ENCODE measurements at regions not wholly inside any gene's neighbourhood (a gene's known extent, or its start where the extent isn't known, plus 50 kb on each side); places are given as distances from the start of the nearest gene placed in this dataset.

DNA sequence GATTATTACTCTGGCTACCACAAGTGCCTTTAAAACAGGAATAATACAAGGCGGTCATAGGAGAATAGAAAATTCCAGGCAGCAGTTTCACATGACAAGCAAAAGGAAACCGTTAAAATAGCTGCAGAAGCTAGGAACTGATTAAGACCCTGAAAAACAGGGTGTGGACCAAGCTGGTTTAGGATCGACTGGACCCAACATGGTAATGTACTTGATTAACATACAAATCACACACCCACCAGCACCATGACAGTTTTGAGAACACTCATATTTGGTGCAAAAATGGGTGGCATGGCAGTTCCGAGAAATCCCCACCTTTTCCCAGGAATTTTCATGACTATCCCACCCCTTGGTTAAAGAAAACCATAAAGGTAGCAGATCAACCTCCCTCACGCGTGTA lies 51.9 kb upstream of the TMEM163 start:
- DNase-seq (ENCODE audit: low spot score), result no peak

DNA sequence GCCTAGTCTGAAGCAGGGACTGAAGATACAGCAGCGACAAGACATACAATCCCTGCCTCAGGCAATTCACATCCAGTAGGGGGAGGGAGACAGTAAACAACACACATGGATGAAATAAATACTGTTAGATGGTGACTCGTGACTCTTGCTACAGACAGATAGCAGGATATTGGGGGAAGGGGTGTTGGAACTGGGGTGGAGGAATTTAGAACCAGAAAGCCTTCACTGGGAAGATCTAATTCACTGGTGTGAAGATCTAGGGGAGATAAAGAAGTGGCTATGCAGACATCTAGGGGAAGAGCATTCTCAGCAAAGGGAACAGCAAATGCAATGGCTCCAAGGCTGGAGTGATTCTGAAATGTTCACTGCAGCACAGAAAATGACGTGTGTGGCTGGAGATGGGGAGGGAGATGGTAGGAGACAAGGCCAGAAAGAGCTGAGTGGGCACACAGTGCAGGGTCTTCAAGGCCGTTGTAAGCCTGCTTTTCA lies 52.6 kb upstream of the TMEM163 start:
- DNase-seq (ENCODE audit: low spot score), result no peak

DNA sequence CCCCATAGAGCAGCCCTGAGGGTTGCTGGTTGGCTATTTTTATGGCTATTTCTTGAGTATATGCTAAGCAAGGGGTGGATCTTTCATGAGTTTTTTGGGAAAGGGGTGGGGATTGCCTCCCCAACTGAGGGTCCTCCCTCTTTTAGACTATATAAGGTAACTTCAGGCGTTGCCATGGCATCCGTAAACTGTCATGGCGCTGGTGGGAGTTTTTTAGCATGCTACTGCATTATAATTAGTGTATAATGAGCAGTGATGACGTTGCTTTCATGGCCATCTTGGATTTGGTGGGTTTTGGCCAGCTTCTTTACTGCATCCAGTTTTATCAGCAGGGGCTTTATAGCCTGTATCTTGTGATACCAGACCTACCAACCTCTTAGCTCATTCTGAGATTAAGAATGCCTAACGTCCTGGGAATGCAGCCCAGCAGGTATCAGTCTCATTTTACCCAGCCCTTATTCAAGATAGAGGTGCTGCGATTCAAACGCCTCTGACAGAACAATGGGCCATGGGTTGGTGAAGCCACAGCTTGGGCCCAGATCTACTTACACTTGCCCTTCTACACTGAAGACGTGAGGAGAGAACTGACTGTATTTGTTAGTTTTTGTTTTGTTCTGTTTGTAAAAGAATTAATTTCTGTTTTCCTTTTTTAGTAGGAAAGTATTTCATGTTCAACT lies 53.8 kb upstream of the TMEM163 start:
- no peak for DNase-seq (ENCODE audit: low spot score)

DNA sequence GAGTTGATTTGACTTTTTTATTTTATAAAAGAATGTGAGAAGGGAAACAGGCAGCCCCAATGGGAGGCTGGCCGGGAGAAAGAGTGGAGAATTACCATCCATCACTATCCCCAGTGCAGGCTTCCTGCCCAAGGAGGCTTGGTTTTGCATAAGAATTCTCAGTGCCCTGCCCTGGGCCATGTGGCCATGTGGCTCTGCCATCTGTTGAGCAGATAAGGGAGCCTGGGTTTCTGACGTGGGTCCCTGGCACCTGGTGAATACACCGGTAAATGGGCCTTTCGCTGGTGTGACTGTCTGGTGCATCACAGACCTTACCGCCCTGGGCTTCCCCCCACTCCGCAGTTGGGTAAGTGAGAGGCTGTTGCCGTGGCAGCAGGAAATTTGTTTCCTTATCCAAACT lies 54.5 kb upstream of the TMEM163 start:
- no peak for DNase-seq (ENCODE audit: low spot score)

DNA sequence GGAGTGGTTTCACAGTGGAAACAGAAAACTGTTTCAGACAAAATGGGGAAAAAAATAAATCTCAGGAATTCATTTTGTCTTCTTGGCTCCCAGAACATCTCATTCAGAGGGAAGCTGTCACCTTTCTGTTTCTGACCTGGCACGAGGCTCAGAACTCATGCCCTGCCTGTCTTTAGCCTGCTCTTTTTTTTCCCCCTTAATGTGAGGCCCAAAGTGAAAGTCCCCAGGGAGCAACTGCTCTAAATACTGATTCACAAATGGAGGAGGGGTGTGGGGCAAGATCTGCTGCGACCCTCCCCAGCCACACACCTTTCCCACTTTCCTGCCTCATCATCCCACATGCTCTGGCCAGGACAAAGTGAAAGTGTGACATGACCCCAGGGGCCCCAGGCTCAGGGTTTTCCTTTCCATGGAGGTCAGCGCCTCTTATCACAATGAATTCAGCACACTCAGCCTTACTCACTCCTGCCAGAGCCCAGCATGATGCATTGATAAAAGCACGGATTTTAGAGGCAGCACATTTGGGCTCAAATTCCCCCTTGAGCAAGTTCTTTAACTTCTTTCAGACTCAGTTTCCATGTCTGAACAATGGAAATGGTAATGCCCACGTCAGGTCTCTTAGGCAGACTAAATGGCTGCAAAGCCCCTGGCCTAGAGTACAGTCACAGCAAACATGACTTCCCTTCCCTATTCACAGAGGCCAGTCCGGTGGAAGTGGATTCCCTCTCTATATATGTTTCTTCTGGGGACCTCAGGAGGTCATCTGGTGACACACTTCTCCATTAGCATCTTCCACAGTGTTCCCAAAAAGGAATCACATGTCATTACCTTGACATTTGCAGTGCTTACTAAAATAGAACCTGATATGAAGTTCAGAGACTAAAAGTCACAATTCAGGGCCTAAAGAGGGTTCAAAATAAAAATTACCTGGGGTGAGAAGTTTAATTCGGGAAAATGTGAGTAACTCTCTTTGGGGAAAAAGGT lies 55.3 kb upstream of the TMEM163 start:
- no peak for DNase-seq (ENCODE audit: low spot score)

DNA sequence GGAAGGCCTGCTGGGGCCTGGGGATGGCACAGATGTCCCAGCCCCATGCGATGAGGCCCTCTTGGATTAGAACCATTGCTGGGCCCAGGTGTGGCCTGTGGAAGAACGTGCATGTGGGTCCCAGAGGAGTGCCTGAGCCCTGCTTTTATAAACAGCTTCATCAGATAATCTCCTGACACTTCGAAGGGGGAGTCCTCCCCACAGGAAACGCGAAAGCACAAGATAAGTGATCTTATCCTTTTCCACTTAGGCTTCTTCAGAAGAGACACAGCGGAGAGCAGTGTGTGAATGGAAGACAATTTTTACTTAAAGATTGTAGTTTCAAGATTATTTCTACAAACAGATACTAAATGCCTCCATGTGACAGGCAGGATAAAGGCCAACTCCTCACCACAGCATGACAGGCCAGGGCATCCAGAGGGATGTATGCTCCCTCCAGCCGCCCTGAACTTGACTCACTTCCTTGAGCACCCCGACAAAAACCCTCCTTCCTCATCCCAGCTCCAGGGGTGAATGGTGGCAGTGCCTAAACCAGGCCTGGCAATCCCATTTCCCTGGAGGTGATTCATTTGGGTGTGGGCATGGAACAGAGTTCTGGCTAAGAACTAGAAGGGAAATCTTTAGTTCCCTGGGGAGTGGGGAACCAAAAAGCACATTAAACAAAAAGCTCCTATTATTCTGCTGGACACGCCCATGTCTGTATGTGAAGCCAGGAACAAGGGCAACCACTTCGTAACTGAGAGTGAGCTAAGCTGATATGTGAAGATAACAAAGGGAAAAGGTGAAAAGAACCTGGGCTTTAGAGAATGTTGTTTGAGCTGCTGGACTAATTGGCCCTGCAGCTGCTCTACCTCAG lies 56.2 kb upstream of the TMEM163 start:
- DNase-seq (ENCODE audit: low spot score), result no peak

DNA sequence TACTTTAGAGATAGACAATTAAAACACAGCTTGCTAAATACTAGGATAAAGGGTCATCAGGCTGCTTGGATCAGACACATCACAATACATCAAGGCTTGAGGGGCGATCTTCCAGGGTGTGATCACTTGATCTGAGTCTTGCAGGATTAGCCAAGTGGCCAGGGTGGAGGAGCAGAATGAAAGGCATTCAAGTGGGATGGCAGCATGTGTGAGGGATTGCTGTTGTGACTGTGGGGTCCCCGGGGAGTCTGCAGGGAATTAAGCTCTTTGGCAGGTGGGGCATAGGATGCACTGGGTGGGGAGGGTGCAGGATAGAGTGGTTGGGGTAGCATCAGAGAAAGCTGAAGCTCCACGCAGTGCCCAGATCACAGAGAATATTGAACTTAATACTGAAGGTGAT lies 58.0 kb upstream of the TMEM163 start:
- no peak for DNase-seq (ENCODE audit: low spot score)

DNA sequence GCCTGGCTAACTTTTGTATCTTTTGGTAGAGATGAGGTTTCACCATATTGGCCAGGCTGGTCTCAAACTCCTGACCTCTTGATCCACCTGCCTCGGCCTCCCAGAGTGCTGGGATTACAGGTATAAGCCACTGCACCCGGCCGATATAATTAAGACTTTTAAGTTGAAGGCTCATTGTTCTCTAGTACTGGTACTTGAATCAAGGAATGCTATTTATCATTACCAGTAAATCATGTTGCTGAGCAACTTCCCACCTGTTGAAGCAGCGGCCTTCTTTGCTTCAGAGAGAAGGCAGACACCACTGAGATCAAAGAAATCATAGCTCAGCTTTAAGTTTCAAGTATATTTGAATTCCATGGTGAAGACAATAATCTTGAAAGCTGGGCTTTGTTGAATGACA lies 58.8 kb upstream of the TMEM163 start:
- DNase-seq (ENCODE audit: low spot score), result no peak

DNA sequence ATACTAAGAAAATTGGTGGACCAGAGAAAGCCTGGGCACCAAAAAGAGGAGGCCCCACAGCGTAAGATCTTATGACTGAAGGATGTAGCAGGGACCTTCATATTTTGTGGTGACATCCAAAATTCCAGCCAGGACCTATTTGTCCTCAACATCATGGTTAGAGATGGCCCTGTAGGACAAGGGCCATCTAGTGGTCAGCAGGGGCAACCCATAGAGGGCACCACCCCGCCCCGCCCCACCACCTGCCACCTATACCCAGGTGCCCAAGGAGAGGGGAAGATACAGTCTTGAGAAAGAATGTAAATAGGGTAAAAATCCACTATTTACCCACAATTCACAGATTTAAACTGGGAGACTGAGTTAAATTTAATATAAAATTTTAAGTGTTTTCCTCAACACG lies 59.6 kb upstream of the TMEM163 start:
- no peak for DNase-seq (ENCODE audit: low spot score)

DNA sequence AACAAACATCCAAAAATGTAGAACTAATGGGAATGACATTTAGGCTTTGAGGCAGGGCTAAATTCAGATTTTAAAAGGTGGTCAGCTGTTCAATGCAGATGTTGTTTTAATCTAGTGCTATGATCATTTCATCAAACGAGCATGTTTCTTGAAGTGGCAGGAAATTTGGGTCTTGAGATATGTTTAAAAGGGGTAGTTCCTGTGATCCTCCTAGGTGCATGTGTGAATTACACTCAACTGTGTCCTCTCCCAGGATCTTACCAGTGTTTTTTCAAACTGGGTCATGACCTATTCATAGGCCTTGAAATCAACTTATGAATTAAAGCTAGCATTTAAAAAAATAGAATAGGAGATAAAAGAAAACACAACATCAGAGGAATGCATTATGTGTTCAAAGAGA lies 57.4 kb upstream of the ACMSD start:
- no peak for DNase-seq (ENCODE audit: low spot score)

DNA sequence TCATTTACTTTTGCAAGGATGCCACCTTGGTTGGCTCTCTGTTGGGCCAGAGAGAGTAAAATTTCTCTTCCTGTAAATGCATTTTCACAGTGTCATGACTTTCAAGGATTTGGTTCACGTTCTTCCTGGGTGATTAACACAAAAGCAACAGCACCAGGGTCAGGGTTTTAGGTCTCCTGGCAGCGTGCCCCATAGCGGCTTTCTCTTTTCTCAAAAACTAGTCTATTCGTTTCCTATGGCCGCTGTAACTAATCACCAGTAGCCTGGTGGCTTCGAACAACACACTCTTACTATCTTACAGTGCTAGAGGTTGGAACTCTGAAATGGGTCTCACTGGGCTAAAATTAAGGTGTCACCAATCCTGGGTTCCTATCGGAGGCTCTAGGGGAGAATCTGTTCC lies 56.3 kb upstream of the ACMSD start:
- no peak for DNase-seq (ENCODE audit: low spot score)

DNA sequence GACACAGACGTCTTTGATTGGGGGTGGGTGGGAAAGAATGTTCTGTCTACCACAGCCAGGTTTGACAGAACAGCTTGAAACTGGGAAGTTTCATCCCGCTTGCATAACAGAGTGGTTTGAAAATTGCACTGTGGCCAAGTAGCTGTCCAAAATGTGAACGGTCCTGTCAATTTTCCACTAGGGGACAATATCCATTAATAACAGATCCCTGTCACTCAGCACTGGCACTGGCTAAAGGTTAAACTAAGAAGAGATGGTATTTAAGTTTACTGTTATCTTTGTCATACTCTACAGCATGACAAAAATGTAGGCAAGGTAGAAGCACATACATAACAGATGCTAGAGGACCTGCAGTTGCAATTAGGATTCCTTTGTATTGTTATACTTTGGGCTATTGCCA lies 55.6 kb upstream of the ACMSD start:
- DNase-seq (ENCODE audit: low spot score), result peak; percentile 12

DNA sequence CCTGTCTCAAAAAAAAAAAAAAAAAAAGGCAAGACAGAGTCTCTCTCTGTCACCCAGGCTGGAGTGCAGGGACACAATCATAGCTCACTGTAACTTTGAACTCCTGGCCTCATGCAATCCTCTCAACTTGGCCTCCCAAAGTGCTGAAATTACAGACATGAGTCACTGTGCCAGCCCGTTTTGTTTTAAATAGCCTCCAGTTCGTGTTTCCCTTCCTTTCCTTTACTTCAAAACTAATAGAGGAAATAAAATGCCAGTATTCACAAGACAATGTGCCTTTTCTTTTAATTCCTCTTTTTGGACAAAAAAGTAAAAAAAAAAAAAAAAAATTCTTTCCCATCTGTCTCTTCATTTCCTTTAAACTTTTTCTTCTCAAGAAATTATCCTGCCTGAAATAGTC lies 54.5 kb upstream of the ACMSD start:
- DNase-seq (ENCODE audit: low spot score), result no peak

DNA sequence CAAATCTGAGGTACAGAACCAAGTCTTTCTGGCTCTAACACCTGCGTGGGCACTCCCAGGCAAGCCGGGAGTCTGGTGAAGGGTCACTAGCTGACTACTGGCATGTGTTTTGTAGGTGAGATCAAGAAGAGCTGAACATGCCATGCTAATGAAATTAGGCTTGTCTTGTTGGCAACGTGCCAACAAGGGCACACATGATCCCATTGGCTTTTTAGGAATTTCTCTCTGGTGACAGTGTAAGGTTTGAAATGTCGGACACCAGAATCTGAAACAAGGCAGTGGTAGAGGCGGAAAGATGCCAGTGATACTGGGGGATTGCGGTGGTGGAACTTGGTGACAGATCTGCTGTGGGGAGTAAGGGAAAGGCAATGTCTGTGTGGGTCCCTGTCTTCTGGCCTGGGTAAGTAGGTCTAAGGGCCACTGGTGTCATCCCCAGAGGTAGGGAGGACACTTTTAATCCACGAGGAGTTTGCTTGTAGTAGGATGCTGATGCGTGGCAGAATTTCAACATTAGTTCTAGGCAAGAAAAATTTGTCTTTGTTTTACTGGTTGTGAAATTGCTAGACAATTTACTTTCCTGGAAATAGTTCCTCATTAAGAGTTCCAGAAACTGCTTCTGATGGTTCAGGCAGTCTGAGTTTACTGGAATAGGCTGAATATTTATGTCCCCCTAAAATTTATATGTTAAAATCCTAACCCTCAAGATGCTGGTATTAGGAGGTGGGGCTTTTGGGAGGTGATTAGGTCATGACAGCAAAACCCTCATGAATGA lies 52.6 kb upstream of the ACMSD start:
- DNase-seq (ENCODE audit: low spot score), result no peak

DNA sequence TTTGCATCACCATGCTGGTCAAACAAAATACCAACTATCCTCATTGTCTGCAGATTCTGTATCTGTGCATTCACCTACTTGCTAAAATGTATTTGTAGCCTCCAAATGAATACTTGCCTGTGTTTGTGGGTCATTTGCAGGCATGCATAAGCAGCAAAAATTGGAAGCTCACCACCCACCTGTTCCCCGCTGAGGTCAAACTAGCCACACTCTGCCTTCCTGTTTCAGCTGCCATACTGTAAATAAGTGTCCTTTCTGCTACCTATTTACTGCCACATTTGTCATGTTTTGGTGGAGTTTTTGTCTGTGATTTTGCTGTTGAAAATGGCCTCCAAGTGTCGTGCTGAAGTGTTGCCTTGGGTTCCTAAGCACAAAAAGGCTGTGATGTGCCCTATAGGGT lies 50.0 kb upstream of the ACMSD start:
- no peak for DNase-seq (ENCODE audit: low spot score)
